DMS79 (cell line): ENCODE measurements at regions not wholly inside any gene's neighbourhood (a gene's known extent, or its start where the extent isn't known, plus 50 kb on each side); places are given as distances from the start of the nearest gene placed in this dataset.

Source experiments
- DNase-seq: peaks from one replicate; lab custom pipeline; 2025; lab: John Stamatoyannopoulos, UW

GRCh38 chr16:86979984-86980553 is 337.1 kb downstream of the C16orf95 start:
- no peak for DNase-seq

- no peak for DNase-seq
Observed at GRCh38 chr16:86980644-86981043, 336.5 kb downstream of the C16orf95 start.

GRCh38 chr16:86982347-86982596 is 334.9 kb downstream of the C16orf95 start:
- DNase-seq = no peak

- no peak for DNase-seq
Observed at GRCh38 chr16:86982912-86983311, 334.3 kb downstream of the C16orf95 start.

GRCh38 chr16:86983621-86984020 is 333.6 kb downstream of the C16orf95 start:
- DNase-seq = no peak

GRCh38 chr16:86984343-86984742 is 332.8 kb downstream of the C16orf95 start:
- DNase-seq = no peak

- DNase-seq = no peak
Observed at GRCh38 chr16:86984991-86985647, 332.1 kb downstream of the C16orf95 start.

- no peak for DNase-seq
Observed at GRCh38 chr16:86985648-86986015, 331.6 kb downstream of the C16orf95 start.

- DNase-seq = no peak
Observed at GRCh38 chr16:86986136-86986535, 331.1 kb downstream of the C16orf95 start.

GRCh38 chr16:86986809-86987487 is 330.2 kb downstream of the C16orf95 start:
- no peak for DNase-seq

- no peak for DNase-seq
Observed at GRCh38 chr16:86987746-86988670, 329.2 kb downstream of the C16orf95 start.

GRCh38 chr16:86988920-86989696 is 328.1 kb downstream of the C16orf95 start:
- DNase-seq = no peak

GRCh38 chr16:86990451-86990850 is 326.7 kb downstream of the C16orf95 start:
- no peak for DNase-seq

- no peak for DNase-seq
Observed at GRCh38 chr16:86991679-86992078, 325.5 kb downstream of the C16orf95 start.

GRCh38 chr16:86992587-86992986 is 324.6 kb downstream of the C16orf95 start:
- no peak for DNase-seq

- DNase-seq = no peak
Observed at GRCh38 chr16:86993426-86994110, 323.6 kb downstream of the C16orf95 start.

GRCh38 chr16:86994215-86994614 is 323.0 kb downstream of the C16orf95 start:
- no peak for DNase-seq

GRCh38 chr16:86994651-86995171 is 322.5 kb downstream of the C16orf95 start:
- no peak for DNase-seq

- DNase-seq = no peak
Observed at GRCh38 chr16:86995456-86995855, 321.7 kb downstream of the C16orf95 start.

- DNase-seq = no peak
Observed at GRCh38 chr16:86996081-86996480, 321.1 kb downstream of the C16orf95 start.

- DNase-seq = no peak
Observed at GRCh38 chr16:86997058-86997457, 320.1 kb downstream of the C16orf95 start.
